GM23338 (cell line): ENCODE measurements at regions not wholly inside any gene's neighbourhood (a gene's known extent, or its start where the extent isn't known, plus 50 kb on each side); places are given as distances from the start of the nearest gene placed in this dataset.

Experiments
- CREB1 ChIP-seq: fragments of 250-450 bp; sonication (Bioruptor Pico); IDR thresholded peaks from 2 replicates; pipeline ENCODE4 v1.5.0; 2020; ENCODE audit warnings: low read depth, mild to moderate bottlenecking, moderate library complexity
- JUNB ChIP-seq: IDR thresholded peaks from one replicate; pipeline ENCODE4 v1.6.1; 2016; ENCODE audit warnings: antibody characterized with exemption; ENCODE audit not compliant: unreplicated experiment
- ZNF114 ChIP-seq: fragments of 250-450 bp; sonication (Bioruptor Pico); IDR thresholded peaks from 2 replicates; pipeline ENCODE4 v1.5.0; 2020; ENCODE audit warnings: mild to moderate bottlenecking, moderate library complexity
- ZNF331 ChIP-seq: fragments of 250-450 bp; sonication (Bioruptor Pico); IDR thresholded peaks from 2 replicates; pipeline ENCODE4 v1.5.0; 2020; ENCODE audit warnings: low read depth, mild to moderate bottlenecking, moderate library complexity
- TF ChIP-seq, protein P1 (sequence below): fragments of 250-450 bp; sonication (Bioruptor Pico); IDR thresholded peaks from 2 replicates; pipeline ENCODE4 v1.5.0; 2020; ENCODE audit warnings: mild to moderate bottlenecking, moderate library complexity
- TF ChIP-seq, protein P2 (sequence below), 2 experiments: fragments of 200-600 bp in 1 of 2; sonication (generic) in 1 of 2; conservative IDR thresholded peaks; 2 replicates each; pipeline versions ENCODE4 v1.5.1 to v1.6.1; 2016 to 2017; ENCODE audit warnings: antibody characterized with exemption in 2 of 2, low read depth in 2 of 2, mild to moderate bottlenecking in 2 of 2, moderate library complexity in 1 of 2
- TF ChIP-seq, protein P3 (sequence below): IDR thresholded peaks from one replicate; pipeline ENCODE4 v1.6.1; 2018; ENCODE audit warnings: antibody characterized with exemption; ENCODE audit not compliant: unreplicated experiment
- TF ChIP-seq, protein P4 (sequence below): IDR thresholded peaks from 2 replicates; pipeline ENCODE4 v1.6.1; 2016; ENCODE audit warnings: antibody characterized with exemption

DNA sequence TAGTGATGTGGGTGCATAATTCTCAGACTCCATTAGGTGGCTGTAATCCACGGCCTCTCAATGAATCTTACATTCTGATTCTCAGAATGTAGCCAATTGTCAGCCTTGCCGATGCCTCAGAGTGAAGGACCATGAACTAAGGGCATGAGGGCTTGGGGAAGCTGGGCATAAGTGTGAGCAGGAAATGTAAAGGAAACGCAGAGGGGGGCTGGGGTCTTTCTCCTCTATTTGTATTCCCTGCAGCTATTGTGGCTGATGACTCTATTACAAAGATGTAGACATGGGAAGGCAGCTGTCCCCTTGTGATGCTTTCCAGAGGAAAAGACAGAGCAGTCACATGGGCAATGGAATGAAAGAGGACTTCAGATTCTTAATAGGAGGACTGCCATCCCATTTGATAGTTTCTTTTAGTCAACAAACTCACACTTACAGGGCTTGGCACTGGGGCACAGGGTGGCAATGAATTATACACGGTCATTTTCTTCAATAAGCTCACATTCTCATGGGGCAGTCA is 353.2 kb upstream of the PKDCC start (continued):
- TF ChIP-seq, protein P1, sequence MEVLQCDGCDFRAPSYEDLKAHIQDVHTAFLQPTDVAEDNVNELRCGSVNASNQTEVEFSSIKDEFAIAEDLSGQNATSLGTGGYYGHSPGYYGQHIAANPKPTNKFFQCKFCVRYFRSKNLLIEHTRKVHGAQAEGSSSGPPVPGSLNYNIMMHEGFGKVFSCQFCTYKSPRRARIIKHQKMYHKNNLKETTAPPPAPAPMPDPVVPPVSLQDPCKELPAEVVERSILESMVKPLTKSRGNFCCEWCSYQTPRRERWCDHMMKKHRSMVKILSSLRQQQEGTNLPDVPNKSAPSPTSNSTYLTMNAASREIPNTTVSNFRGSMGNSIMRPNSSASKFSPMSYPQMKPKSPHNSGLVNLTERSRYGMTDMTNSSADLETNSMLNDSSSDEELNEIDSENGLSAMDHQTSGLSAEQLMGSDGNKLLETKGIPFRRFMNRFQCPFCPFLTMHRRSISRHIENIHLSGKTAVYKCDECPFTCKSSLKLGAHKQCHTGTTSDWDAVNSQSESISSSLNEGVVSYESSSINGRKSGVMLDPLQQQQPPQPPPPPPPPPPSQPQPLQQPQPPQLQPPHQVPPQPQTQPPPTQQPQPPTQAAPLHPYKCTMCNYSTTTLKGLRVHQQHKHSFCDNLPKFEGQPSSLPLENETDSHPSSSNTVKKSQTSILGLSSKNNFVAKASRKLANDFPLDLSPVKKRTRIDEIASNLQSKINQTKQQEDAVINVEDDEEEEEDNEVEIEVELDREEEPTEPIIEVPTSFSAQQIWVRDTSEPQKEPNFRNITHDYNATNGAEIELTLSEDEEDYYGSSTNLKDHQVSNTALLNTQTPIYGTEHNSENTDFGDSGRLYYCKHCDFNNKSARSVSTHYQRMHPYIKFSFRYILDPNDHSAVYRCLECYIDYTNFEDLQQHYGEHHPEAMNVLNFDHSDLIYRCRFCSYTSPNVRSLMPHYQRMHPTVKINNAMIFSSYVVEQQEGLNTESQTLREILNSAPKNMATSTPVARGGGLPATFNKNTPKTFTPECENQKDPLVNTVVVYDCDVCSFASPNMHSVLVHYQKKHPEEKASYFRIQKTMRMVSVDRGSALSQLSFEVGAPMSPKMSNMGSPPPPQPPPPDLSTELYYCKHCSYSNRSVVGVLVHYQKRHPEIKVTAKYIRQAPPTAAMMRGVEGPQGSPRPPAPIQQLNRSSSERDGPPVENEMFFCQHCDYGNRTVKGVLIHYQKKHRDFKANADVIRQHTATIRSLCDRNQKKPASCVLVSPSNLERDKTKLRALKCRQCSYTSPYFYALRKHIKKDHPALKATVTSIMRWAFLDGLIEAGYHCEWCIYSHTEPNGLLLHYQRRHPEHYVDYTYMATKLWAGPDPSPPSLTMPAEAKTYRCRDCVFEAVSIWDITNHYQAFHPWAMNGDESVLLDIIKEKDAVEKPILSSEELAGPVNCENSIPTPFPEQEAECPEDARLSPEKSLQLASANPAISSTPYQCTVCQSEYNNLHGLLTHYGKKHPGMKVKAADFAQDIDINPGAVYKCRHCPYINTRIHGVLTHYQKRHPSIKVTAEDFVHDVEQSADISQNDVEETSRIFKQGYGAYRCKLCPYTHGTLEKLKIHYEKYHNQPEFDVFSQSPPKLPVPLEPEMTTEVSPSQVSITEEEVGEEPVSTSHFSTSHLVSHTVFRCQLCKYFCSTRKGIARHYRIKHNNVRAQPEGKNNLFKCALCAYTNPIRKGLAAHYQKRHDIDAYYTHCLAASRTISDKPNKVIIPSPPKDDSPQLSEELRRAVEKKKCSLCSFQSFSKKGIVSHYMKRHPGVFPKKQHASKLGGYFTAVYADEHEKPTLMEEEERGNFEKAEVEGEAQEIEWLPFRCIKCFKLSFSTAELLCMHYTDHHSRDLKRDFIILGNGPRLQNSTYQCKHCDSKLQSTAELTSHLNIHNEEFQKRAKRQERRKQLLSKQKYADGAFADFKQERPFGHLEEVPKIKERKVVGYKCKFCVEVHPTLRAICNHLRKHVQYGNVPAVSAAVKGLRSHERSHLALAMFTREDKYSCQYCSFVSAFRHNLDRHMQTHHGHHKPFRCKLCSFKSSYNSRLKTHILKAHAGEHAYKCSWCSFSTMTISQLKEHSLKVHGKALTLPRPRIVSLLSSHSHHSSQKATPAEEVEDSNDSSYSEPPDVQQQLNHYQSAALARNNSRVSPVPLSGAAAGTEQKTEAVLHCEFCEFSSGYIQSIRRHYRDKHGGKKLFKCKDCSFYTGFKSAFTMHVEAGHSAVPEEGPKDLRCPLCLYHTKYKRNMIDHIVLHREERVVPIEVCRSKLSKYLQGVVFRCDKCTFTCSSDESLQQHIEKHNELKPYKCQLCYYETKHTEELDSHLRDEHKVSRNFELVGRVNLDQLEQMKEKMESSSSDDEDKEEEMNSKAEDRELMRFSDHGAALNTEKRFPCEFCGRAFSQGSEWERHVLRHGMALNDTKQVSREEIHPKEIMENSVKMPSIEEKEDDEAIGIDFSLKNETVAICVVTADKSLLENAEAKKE (CRISPR knock-in tag) = no peak
- TF ChIP-seq, protein P2, sequence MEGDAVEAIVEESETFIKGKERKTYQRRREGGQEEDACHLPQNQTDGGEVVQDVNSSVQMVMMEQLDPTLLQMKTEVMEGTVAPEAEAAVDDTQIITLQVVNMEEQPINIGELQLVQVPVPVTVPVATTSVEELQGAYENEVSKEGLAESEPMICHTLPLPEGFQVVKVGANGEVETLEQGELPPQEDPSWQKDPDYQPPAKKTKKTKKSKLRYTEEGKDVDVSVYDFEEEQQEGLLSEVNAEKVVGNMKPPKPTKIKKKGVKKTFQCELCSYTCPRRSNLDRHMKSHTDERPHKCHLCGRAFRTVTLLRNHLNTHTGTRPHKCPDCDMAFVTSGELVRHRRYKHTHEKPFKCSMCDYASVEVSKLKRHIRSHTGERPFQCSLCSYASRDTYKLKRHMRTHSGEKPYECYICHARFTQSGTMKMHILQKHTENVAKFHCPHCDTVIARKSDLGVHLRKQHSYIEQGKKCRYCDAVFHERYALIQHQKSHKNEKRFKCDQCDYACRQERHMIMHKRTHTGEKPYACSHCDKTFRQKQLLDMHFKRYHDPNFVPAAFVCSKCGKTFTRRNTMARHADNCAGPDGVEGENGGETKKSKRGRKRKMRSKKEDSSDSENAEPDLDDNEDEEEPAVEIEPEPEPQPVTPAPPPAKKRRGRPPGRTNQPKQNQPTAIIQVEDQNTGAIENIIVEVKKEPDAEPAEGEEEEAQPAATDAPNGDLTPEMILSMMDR (conservative IDR thresholded peaks at IDR 0.05; ENCODE audit: low read depth in 2 of 2) = no peak
- TF ChIP-seq, protein P3, sequence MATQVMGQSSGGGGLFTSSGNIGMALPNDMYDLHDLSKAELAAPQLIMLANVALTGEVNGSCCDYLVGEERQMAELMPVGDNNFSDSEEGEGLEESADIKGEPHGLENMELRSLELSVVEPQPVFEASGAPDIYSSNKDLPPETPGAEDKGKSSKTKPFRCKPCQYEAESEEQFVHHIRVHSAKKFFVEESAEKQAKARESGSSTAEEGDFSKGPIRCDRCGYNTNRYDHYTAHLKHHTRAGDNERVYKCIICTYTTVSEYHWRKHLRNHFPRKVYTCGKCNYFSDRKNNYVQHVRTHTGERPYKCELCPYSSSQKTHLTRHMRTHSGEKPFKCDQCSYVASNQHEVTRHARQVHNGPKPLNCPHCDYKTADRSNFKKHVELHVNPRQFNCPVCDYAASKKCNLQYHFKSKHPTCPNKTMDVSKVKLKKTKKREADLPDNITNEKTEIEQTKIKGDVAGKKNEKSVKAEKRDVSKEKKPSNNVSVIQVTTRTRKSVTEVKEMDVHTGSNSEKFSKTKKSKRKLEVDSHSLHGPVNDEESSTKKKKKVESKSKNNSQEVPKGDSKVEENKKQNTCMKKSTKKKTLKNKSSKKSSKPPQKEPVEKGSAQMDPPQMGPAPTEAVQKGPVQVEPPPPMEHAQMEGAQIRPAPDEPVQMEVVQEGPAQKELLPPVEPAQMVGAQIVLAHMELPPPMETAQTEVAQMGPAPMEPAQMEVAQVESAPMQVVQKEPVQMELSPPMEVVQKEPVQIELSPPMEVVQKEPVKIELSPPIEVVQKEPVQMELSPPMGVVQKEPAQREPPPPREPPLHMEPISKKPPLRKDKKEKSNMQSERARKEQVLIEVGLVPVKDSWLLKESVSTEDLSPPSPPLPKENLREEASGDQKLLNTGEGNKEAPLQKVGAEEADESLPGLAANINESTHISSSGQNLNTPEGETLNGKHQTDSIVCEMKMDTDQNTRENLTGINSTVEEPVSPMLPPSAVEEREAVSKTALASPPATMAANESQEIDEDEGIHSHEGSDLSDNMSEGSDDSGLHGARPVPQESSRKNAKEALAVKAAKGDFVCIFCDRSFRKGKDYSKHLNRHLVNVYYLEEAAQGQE = no peak
- TF ChIP-seq CREB1 = no peak
- TF ChIP-seq ZNF331 (CRISPR knock-in tag) = no peak
- no peak for TF ChIP-seq JUNB
- TF ChIP-seq, protein P4, sequence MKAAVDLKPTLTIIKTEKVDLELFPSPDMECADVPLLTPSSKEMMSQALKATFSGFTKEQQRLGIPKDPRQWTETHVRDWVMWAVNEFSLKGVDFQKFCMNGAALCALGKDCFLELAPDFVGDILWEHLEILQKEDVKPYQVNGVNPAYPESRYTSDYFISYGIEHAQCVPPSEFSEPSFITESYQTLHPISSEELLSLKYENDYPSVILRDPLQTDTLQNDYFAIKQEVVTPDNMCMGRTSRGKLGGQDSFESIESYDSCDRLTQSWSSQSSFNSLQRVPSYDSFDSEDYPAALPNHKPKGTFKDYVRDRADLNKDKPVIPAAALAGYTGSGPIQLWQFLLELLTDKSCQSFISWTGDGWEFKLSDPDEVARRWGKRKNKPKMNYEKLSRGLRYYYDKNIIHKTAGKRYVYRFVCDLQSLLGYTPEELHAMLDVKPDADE = no peak
- no peak for TF ChIP-seq ZNF114 (CRISPR knock-in tag)
